Right lobe of liver (tissue), 4 donors: ENCODE measurements at regions not wholly inside any gene's neighbourhood (a gene's known extent, or its start where the extent isn't known, plus 50 kb on each side); places are given as distances from the start of the nearest gene placed in this dataset.

Experiments used
- POLR2A ChIP-seq: fragments of 450-650 bp; IDR thresholded peaks from one replicate; pipeline ENCODE4 v1.6.1; 2017; ENCODE audit warnings: antibody characterized with exemption, mild to moderate bottlenecking
- TF ChIP-seq, protein P1 (sequence below), 4 donors: fragments of 200-600 bp in 3 of 4; fragments of 450-650 bp in 1 of 4; IDR thresholded peaks; one replicate each; pipeline versions ENCODE4 v1.5.1 to v1.8.0; 2016 to 2022; ENCODE audit warnings: antibody characterized with exemption in 4 of 4, mild to moderate bottlenecking in 2 of 4
- donor health status: DM: no; HTN: no; CAD: no.
- donor health status: DM: no; HTN: no; CAD: no.
- donor health status: DM: no; HTN: yes; CAD: no.

DNA sequence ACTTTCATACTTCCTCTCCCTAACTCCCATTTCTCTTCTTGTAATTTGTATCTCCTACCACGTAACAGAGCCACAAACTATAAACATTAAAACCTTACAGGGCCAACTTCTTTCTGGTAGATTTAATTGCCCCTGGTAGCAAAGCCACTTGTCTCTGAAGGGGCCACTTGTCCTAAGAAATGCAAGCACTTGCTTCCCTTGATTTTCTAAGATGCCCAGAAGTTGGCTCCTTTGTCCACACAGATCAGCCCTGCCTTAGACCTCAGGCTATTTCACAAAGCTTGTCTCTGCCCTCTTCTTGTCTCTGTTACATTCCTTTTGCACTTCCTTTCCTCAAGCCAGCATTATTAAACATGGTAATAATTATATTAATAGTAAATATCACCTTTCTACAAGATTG lies 80.6 kb upstream of the CXXC4 start:
- TF ChIP-seq, protein P1, sequence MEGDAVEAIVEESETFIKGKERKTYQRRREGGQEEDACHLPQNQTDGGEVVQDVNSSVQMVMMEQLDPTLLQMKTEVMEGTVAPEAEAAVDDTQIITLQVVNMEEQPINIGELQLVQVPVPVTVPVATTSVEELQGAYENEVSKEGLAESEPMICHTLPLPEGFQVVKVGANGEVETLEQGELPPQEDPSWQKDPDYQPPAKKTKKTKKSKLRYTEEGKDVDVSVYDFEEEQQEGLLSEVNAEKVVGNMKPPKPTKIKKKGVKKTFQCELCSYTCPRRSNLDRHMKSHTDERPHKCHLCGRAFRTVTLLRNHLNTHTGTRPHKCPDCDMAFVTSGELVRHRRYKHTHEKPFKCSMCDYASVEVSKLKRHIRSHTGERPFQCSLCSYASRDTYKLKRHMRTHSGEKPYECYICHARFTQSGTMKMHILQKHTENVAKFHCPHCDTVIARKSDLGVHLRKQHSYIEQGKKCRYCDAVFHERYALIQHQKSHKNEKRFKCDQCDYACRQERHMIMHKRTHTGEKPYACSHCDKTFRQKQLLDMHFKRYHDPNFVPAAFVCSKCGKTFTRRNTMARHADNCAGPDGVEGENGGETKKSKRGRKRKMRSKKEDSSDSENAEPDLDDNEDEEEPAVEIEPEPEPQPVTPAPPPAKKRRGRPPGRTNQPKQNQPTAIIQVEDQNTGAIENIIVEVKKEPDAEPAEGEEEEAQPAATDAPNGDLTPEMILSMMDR (IDR thresholded peaks at IDR 0.05) = no peak
- no peak for TF ChIP-seq POLR2A
